C1 segment of cervical spinal cord (tissue), 14 donors: ENCODE measurements at regions not wholly inside any gene's neighbourhood (a gene's known extent, or its start where the extent isn't known, plus 50 kb on each side); places are given as distances from the start of the nearest gene placed in this dataset.

ENCODE experiments used
- DNase-seq, 14 donors: peaks; one replicate each; lab custom pipeline; 2025; lab: John Stamatoyannopoulos, UW

DNA sequence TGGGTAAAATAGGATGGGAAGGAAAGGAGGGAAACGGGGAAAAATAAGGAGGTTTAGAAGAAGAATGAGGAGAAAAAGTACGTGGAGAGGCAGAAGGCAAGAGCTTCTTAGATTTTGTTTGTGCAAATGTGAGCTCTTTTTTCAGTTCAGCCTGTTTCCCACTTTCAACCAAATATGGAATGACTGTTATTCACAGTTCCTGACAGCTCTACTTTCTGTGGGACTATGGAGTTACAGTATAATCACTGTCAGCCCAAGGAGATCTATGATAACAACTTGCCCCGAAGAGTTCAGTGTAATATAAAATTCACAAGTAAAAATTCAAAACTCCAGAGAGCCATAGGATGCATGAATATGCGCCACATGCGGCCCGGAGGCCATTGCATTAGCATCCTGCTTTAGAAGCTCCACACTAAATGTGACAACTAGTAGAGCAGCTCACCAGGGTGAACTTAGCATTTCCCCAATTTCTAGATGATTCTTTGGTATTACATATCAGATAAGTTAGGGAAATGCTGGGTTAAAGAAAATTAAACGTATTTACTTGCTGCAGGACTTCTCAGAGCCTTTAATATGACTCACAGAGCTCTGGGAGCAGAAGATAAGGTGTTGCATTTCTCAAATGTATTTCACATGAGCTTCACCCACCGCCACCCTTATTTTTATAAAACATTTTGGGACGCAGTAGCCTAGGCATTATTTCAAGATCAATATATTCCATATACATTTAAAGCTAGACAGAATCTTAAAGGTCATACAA is 234.6 kb downstream of the EBLN2 start:
- no peak for DNase-seq

DNA sequence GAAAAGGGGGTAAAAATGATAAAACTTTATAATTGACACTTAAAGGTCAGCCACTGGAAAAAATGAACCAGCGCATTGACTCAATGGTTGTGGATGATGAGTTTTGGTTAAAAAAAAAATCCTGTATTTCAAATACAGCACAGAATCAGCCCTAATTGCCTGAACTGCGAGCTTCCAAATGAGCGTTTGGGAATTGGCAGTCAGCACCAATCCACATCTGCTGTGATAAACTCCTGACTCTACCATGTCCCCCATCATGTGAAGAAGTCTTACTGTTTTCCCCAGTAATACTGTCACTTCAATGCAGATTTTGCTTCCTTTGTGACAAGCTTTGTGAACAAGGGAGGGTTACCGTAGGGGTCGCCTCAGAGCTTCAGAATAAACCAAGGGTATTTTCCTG is 235.4 kb downstream of the EBLN2 start:
- DNase-seq, result no peak

DNA sequence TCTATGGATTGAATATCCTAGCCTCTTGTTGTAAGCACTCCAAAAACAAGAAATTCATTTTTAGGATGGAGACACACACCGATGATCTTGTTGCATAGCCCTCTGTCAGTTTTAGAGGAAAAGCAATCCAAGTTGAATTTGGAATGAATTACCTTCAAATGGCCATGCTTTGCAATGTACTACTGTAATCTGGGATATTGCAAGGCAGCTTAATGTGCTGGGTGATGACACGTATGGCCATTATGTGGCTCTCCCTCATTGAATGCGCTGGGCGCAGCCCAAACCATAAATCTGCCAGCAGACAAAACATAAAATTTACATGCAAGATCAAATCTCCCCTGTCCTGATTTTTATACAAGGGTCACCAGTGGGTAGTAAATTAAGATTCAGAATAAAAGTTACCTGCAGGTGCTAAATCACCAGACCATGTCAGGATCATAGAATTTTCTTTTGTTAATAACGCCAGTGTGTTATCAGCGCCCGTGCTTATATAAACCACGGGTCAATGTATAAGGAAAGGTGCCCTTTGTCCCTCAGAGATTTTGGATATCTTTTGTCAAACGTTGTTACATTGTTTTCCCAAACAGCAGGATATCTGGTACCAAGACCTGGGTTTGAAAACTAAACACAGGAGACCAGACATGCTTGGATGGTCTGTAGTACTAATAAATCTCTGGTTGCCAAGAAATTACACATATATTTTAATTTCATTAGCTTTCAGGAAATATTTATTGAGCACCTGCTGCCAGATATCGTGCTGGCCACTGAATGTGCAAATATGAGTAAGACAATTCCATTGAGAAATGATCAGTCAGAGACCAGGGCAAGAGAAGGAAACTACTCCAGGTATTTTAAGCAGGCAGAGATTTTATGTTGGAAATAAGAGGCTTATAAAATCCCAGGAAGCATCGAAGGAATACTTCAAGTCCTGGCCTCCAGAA is 237.1 kb downstream of the EBLN2 start:
- no peak for DNase-seq

DNA sequence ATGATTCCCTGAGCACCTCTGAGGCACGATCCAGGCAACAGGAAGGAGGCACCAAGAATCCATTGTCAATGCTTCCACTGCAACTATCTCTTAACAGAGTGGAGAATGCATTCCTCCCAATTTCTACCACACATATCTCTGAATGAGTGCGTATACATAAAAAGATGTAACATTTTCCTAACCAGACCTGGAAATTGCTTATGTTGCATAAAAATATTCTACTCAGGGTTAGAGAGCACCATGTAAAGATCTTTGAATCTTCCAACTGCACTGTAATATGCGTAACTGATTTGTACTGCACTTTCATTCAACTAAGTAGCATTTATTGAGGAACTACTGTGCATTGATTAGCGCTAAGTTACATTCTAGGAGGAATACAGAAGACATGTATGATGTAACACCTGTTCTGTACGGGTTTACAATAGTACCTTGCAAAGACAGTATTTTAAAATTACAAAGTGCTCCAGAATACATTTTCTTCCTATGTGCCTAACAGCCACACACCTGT is 237.8 kb downstream of the EBLN2 start:
- no peak for DNase-seq

DNA sequence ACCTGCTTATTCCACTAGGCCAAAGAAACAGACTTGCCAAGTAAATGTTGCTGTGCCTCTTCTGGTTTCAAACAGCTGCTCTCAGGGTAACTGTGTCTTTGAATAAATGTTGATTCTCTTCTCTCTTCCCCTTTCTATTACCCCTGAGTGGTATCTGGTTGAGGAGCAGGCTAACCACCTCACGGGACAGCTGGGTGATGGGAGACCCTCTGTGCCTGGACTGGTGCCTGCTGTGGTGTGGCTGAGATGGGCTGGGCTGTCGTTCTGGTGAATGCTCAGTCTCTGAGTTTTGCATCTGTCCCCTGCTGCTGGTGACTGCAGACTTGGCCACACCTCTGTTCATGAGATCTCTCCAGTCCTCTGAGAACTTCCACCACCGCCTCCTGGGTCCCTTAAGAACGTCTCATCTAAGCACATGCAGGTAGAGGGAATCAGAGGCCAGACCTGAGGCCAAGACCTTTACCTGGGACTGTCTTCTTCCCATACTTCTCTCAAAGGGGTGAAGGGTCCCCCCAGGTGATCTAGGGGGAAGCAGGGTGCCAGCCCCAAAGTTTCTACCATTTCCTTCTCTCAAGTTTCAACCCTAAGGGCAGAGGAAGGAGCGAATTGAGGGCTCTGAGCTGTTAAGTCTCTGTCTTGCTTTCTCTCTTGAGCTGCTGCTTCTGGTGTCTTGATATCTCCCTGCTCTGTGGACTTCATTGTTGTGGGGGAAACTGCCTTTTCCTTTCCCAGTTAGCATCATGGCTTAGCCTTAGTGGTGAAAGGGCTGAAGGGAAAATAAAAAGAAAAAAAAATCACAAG is 252.9 kb downstream of the EBLN2 start:
- no peak for DNase-seq

DNA sequence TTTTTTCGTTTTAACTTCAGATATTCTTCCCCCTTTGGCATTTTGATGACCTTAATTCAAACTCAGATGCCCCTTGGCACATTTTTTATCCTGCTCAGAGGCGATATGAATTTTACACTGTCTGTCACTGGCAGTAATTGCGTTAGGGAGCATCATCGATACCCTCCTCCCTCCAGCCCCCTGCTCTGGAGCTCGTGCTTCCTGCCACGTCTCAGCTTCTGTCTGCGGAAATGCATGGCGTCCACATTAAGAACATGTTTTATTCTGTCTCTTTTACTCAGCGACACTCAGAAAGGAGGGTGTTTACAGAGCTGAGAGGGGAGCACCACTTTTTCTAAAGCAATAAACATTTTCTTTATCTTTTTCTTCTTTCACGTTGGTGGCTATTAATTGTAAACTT is 254.2 kb downstream of the EBLN2 start:
- no peak for DNase-seq

DNA sequence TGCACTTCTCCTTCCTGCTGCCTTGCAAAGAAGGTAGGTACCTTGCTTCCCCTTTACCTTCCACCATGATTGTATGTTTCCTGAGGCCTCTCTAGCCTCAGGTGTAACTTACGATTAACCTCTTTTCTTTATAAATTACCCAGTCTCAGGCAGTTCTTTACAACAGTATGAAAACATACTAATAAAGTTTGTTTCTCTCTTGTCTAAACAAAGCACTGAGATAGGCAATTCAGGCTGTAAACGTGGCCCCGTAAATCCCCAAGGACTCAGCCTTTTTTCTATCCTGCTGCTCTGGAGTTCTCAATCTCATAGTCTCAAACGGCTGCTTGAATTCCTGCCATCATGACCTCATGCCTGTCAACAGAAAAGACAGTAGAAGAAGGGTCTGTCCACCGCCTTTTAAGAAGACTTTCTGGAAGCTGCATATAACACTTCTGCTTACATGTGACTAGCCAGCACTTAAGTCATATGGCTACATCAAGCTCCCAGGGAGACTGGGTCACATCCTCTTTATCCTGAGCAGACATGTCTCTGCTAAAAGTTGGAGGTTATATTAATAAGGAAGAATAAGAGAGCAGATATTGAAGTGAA is 257.8 kb downstream of the EBLN2 start:
- DNase-seq, result no peak

DNA sequence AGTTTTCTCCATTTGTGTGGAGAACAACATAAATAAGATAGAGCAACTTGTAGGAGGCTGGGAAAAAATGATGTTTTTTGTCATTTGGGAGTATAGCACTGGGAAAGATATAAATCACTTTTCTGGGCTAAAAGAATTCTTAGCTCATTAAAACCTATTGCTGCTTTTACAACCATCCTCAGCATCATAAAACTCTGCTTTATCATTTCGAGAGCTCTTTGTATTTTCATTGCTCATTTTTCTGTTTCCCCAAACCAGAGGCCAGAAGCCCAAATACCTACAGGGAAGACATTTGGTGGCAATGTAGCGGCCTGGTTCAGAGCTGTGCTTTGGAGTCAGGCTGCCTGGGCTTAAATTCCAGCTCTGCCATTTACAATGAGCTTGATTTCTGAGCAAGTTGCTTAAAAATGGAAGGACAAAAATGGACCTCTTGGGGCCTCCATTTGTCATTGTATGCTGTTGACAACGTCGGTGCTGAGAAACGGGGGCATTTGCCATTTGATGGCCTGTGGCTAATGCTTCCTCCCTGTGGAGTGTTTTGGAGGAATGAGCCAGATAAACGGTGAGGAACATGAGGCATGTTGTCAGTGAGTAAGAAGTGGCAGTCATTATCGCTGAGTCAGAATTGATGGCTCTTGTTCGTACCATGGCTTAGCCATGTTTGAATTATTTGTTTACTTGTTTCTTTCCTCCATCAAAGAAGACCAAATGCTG is 260.0 kb downstream of the EBLN2 start:
- no peak for DNase-seq

DNA sequence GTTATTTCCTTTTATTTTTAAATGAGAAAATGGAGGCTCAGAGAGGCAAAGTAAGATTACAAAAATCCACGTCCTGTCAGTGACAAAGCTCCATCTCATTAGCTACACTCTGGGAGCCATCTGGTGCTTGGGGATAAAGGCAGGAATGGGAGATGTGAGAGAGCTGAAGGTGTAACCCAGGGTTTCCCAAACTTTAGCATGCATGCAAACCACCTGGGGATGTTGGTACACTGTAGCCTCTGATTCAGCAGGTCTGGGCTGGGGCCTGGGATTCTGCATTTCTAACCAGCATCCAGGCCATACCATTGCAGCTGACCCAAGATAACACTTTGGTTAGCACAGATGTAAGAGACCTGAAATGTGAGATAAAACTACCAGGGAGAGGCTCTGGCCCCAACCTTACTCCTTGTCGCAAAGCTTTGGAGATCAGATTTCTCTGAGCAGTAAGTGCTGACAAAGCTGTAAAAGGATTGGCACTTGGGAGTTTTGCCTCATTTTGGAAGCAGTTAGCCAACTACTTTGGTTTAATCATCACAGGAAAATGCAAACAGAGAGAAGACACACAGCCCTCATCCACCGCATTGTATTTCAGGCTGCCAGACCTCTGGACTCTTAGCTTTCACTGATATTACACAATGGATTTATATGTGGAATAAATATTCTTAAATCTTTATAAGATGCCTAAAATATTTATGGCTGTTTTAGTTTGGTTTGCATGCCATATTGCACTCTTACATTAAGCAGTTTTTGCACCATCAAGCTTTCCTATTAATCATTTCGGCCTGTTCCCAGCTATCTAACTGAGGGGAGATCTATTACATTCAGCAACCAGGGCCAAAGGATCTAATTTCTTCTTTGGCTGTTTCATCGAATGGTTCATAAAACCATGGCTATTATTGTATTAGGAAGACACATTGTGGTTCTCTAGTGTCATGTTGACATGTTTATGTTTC is 263.0 kb downstream of the EBLN2 start:
- no peak for DNase-seq

DNA sequence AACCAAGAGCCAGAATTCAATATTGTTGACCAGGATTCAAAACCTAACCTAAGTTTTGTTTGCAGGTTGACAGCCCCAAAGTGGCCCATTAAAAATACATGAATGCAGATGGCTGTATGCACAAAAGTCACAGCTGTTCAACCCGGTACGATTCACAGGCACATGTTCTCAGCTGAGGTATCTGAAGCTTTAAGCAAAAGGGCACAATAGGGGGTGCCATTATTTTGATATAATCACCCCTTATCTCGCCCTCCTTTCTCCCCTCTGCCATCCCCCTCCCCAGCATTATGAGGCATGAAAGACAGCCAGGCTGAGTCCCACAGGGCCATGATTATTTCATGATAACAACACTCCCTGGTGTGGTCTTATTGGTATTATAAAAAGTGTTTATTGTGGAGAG is 264.9 kb downstream of the EBLN2 start:
- DNase-seq, result no peak

DNA sequence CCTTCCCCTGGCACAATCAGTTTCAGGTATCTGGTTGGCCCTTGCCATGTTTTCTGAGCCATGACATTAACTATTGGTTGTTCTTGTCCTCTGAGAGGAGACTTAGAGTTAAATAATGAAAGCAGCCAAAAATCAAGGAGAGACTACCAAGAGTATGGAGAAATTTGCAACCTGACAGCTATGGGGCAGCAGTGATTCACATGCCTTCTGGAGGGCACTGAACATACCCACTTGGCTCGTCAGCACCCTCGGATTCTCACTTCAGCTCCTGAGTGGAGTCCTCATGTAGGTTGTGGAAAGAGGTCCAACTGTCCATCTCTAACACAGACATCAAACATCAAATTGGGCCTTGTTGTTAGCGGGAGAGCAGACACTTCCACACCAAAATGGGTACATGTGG is 265.6 kb downstream of the EBLN2 start:
- DNase-seq, result no peak
